HEK293T (cell line): ENCODE measurements at regions not wholly inside any gene's neighbourhood (a gene's known extent, or its start where the extent isn't known, plus 50 kb on each side); places are given as distances from the start of the nearest gene placed in this dataset.

ENCODE experiments used
- ELF4 ChIP-seq: fragments of 450-650 bp; IDR thresholded peaks from 2 replicates; pipeline ENCODE4 v1.6.1; 2017; ENCODE audit warnings: antibody characterized with exemption
- FOXK2 ChIP-seq: fragments of 450-650 bp; IDR thresholded peaks from 2 replicates; pipeline ENCODE4 v1.6.1; 2016; ENCODE audit warnings: mild to moderate bottlenecking
- HDGF ChIP-seq: fragments of 450-650 bp; IDR thresholded peaks from 2 replicates; pipeline ENCODE4 v1.6.1; 2017; ENCODE audit warnings: antibody characterized with exemption, borderline replicate concordance
- L3MBTL2 ChIP-seq: fragments of 450-650 bp; conservative IDR thresholded peaks from 2 replicates; pipeline ENCODE4 v1.6.1; 2016; ENCODE audit warnings: mild to moderate bottlenecking
- NFRKB ChIP-seq: fragments of 450-650 bp; IDR thresholded peaks from 2 replicates; pipeline ENCODE4 v1.6.1; 2016; ENCODE audit warnings: mild to moderate bottlenecking, moderate library complexity
- ZNF384 ChIP-seq: fragments of 450-650 bp; IDR thresholded peaks from 2 replicates; pipeline ENCODE4 v1.6.1; 2016

- TF ChIP-seq FOXK2, result no peak
- TF ChIP-seq HDGF, result no peak
- TF ChIP-seq ZNF384, result no peak
- no peak for TF ChIP-seq ELF4
- TF ChIP-seq L3MBTL2, result no peak
- no peak for TF ChIP-seq NFRKB
Measured at GRCh38 chr18:67400502-67401117, 115.9 kb downstream of the DSEL start.
